HG03103 (cell line): ENCODE measurements at regions not wholly inside any gene's neighbourhood (a gene's known extent, or its start where the extent isn't known, plus 50 kb on each side); places are given as distances from the start of the nearest gene placed in this dataset.

Source experiments
- ATAC-seq: cut with Tn5 transposase; IDR thresholded peaks from one replicate; pipeline ENCODE4 v1.9.1; 2021; ENCODE audit warnings: low read depth; ENCODE audit not compliant: unreplicated experiment

GRCh38 chr2:18503376-18504228 lies 56.9 kb downstream of the RDH14 start:
- ATAC-seq = no peak

GRCh38 chr2:18502142-18502541 lies 58.3 kb downstream of the RDH14 start:
- ATAC-seq = no peak

GRCh38 chr2:18501729-18502128 lies 58.7 kb downstream of the RDH14 start:
- no peak for ATAC-seq

- ATAC-seq = no peak
Observed at GRCh38 chr2:18501156-18501555, 59.3 kb downstream of the RDH14 start.

- no peak for ATAC-seq
Observed at GRCh38 chr2:18500333-18500732, 60.1 kb downstream of the RDH14 start.

GRCh38 chr2:18498531-18498930 lies 61.9 kb downstream of the RDH14 start:
- no peak for ATAC-seq

GRCh38 chr2:18496516-18496915 lies 63.9 kb downstream of the RDH14 start:
- no peak for ATAC-seq

- ATAC-seq = no peak
Observed at GRCh38 chr2:18495058-18495457, 65.4 kb downstream of the RDH14 start.

GRCh38 chr2:18492721-18493120 lies 67.7 kb downstream of the RDH14 start:
- no peak for ATAC-seq

- ATAC-seq = no peak
Observed at GRCh38 chr2:18491577-18491976, 68.9 kb downstream of the RDH14 start.

GRCh38 chr2:18490901-18491300 lies 69.6 kb downstream of the RDH14 start:
- ATAC-seq = no peak

GRCh38 chr2:18487106-18487913 lies 73.1 kb downstream of the RDH14 start:
- ATAC-seq = no peak

GRCh38 chr2:18484625-18485024 lies 75.8 kb downstream of the RDH14 start:
- no peak for ATAC-seq

GRCh38 chr2:18483896-18484295 lies 76.6 kb downstream of the RDH14 start:
- no peak for ATAC-seq

- ATAC-seq = no peak
Observed at GRCh38 chr2:18482666-18483065, 77.8 kb downstream of the RDH14 start.

GRCh38 chr2:18479947-18480369 lies 80.5 kb downstream of the RDH14 start:
- no peak for ATAC-seq

- ATAC-seq = no peak
Observed at GRCh38 chr2:18477293-18477692, 83.2 kb downstream of the RDH14 start.

GRCh38 chr2:18476484-18476883 lies 84.0 kb downstream of the RDH14 start:
- ATAC-seq = no peak

- no peak for ATAC-seq
Observed at GRCh38 chr2:18475884-18476283, 84.6 kb downstream of the RDH14 start.

- ATAC-seq = no peak
Observed at GRCh38 chr2:18474700-18475099, 85.8 kb downstream of the RDH14 start.

GRCh38 chr2:18473241-18474181 lies 86.9 kb downstream of the RDH14 start:
- ATAC-seq = no peak
